Thyroid gland (tissue), 4 donors: ENCODE measurements at regions not wholly inside any gene's neighbourhood (a gene's known extent, or its start where the extent isn't known, plus 50 kb on each side); places are given as distances from the start of the nearest gene placed in this dataset.

Experiments used
- POLR2A ChIP-seq, 2 donors: fragments of 450-650 bp; IDR thresholded peaks; one replicate each; pipeline ENCODE4 v1.6.1; 2017; ENCODE audit warnings: antibody characterized with exemption in 2 of 2, mild to moderate bottlenecking in 2 of 2, moderate library complexity in 1 of 2
- TF ChIP-seq, protein P1 (sequence below), 6 experiments: fragments of 200-600 bp in 3 of 6; fragments of 450-650 bp in 3 of 6; sonication (generic) in 3 of 6; IDR thresholded peaks; one replicate each; pipeline ENCODE4 v1.5.1; 2016 to 2019; ENCODE audit warnings: antibody characterized with exemption in 6 of 6, mild to moderate bottlenecking in 2 of 6, inconsistent platforms in 1 of 6, moderate library complexity in 1 of 6

DNA sequence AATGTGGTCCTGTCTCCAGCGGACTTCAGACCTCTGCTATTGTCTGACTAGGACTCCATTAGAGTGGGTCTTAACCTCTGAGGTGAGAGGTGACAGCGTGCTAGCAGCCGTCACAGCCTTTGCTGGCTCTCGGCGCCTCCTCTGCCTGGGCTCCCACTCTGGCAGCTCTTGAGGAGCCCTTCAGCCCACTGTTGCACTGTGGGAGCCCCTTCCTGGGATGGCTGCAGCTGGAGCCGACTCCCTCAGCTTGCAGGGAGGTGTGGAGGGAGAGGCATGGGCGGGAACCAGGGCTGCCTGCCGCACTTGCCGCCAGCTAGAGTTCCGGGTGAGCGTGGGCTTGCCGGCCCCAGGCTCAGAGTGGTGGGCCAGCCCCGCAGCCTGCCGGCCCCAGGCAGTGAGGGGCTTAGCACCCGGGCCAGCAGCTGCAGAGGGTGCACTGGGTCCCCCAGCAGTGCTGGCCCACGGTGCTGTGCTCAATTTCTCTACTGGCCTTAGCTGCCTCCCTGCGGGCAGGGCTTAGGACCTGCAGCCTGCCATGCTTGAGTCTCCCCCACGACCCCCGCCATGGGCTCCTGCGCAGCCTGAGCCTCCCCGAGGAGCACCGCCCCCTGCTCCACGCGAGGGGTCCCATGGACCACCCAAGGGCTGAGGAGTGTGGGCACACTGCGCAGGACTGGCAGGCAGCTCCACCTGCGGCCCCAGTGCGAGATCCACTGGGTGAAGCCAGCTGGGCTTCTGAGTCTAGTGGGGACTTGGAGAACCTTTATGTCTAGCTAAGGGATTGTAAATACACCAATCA lies 163.4 kb upstream of the ITM2A start:
- TF ChIP-seq, protein P1, sequence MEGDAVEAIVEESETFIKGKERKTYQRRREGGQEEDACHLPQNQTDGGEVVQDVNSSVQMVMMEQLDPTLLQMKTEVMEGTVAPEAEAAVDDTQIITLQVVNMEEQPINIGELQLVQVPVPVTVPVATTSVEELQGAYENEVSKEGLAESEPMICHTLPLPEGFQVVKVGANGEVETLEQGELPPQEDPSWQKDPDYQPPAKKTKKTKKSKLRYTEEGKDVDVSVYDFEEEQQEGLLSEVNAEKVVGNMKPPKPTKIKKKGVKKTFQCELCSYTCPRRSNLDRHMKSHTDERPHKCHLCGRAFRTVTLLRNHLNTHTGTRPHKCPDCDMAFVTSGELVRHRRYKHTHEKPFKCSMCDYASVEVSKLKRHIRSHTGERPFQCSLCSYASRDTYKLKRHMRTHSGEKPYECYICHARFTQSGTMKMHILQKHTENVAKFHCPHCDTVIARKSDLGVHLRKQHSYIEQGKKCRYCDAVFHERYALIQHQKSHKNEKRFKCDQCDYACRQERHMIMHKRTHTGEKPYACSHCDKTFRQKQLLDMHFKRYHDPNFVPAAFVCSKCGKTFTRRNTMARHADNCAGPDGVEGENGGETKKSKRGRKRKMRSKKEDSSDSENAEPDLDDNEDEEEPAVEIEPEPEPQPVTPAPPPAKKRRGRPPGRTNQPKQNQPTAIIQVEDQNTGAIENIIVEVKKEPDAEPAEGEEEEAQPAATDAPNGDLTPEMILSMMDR (IDR thresholded peaks at IDR 0.05): no peak
- no peak for TF ChIP-seq POLR2A (IDR thresholded peaks at IDR 0.05)
